Erythroblast (primary cell): ENCODE measurements at regions not wholly inside any gene's neighbourhood (a gene's known extent, or its start where the extent isn't known, plus 50 kb on each side); places are given as distances from the start of the nearest gene placed in this dataset.

Experiments used
- DNase-seq, 2 experiments: peaks; one replicate each; lab custom pipeline; 2025; lab: John Stamatoyannopoulos, UW
- GATA1 ChIP-seq: IDR thresholded peaks from 2 replicates; pipeline ENCODE4 v1.6.1; 2011; ENCODE audit warnings: low read depth, mild to moderate bottlenecking, control low read depth, low read length, moderate library complexity
- POLR2A ChIP-seq: IDR thresholded peaks from 2 replicates; pipeline ENCODE4 v1.6.1; 2011; ENCODE audit warnings: mild to moderate bottlenecking, low read length

DNA sequence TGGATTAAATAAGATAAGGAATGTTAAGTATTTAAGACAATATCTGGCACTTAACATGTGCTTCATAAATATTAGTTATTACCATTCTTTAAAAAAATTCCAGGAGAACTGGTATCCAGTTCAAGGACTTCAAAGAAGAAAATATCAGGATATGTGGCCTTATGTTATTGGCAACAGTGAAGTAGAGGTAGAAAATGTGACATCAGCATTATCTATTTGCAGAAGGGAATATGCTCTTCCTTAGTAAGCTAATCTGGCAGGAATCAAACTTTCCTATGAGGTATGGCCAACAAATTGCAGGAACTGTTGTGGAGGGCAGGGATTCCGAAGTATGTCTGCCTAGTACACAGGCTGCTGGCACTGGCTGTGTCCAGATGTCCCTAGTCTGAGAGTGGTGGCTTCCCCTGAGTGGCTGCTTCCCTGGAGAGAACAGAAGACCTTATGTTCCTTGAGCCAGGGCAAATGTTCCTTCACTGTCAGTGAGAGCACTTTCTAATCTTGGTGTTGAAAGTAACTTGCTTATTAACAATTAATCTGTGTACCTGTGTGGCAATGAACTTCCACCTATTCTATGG is 351.7 kb upstream of the THRB start:
- no peak for DNase-seq
- TF ChIP-seq GATA1 (no peak), POLR2A (no peak)

DNA sequence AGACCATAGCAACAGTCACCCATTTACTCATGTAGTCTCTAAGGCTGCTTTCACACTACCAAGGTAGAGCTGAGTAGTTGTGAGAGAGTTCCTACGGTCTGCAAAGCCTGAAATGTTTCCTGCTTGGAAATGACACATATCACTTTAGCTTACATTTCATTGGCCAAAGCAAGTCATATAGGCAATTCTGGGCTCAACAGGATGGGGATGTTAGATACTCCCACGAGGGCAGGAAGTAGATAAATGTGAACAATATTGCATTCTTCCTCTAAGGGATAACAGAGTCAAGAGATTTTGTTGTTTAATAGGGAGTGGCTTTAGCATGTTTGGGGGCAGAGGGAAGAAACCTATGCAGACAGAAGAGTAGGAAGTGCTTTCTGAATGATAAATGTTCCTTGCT is 355.6 kb upstream of the THRB start:
- TF ChIP-seq GATA1 (no peak), POLR2A (no peak)
- no peak for DNase-seq

GRCh38 chr3:24853685-24854490 is 359.2 kb upstream of the THRB start:
- no peak for DNase-seq
- TF ChIP-seq POLR2A, result no peak
- no peak for TF ChIP-seq GATA1

- no peak for TF ChIP-seq POLR2A
- no peak for TF ChIP-seq GATA1
- no peak for DNase-seq
Measured at GRCh38 chr3:24854748-24855147, 360.1 kb upstream of the THRB start.

DNA sequence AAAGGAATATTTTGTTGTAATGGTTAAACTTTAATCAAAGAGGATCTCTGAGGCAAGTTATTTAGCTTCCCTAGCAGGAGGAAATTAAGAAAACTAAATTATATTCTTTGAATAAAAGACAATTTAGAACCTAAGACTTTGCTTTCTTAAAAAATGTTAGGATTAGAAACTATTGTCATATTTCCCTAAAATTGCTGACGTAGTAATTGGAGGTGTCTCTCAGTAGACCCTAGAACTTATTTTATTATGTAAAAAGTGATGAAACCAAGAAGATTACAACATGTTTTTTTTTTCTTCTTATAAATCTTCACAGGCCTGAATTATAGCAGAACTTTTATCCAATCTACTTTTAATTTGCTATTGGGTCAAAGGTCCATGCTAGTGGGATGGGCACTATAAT is 363.3 kb upstream of the THRB start:
- no peak for DNase-seq
- TF ChIP-seq GATA1 (no peak), POLR2A (no peak)

DNA sequence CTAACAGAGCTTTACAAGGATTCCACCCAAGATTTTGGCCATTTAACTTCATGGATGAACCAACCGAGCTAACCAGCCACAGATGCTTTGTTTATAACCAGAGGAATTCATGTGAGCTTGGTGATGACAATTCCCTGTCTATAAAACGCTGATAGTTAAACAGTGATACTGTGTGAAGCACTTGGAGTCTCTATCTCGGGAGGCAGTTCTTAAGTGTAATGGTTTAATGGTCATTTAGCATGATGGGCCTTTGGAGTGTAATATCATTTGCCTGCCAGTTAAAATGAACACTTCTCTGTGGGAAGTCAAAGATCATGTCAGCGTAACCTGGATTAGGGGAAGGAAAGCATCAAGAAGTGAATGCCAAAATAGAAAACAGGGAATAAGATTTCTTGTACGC is 368.6 kb upstream of the THRB start:
- TF ChIP-seq GATA1, result no peak
- no peak for TF ChIP-seq POLR2A
- DNase-seq, result no peak

DNA sequence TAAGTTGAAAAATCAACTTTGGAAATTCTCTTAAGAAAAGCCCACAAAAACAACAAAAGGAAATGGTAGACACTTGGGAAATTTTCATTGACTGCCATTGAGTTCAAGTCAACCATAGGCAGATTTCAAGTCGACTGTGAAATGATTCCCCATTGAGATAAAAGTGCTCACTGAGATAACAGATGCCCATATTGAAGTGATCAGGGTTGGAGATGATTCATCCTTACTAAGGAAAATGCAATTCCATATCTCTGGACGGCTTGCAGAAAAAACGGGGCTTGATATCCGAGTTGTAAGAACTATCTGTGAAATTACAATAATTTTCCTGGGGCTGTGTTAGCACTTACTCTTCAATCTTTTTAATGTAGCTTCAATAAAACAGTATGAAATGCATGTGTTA is 373.1 kb upstream of the THRB start:
- no peak for DNase-seq
- TF ChIP-seq GATA1, result no peak
- no peak for TF ChIP-seq POLR2A

GRCh38 chr3:24881239-24881638 is 386.6 kb upstream of the THRB start:
- TF ChIP-seq POLR2A, result no peak
- TF ChIP-seq GATA1, result no peak
- no peak for DNase-seq

- no peak for DNase-seq
- no peak for TF ChIP-seq GATA1
- TF ChIP-seq POLR2A, result no peak
Measured at GRCh38 chr3:24886501-24886900, 391.9 kb upstream of the THRB start.

DNA sequence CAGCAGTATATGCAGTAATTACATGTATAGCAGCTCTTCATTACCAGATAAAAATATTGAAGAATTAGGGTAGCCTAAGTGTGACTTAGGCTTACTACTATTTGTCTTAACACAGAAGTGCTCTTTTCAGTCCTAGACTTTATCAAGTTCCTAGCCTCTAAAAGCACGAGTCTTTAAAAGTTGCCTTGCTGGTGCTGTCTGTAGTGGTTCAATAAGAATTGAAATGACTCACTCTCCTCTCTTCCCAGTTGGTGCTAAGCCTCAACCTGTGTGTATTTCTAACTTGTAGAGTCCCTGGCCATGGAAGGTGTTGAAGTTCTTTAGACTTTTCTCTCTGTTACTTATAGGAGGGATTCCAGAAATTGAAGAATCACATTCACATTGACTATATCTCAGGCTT is 395.4 kb upstream of the THRB start:
- TF ChIP-seq GATA1 (no peak), POLR2A (no peak)
- DNase-seq, result no peak

GRCh38 chr3:24899373-24899772 is 404.7 kb upstream of the THRB start:
- no peak for DNase-seq
- TF ChIP-seq GATA1 (no peak), POLR2A (no peak)

- no peak for DNase-seq
- TF ChIP-seq POLR2A (no peak), GATA1 (no peak)
Measured at GRCh38 chr3:24899901-24900603, 405.4 kb upstream of the THRB start.

DNA sequence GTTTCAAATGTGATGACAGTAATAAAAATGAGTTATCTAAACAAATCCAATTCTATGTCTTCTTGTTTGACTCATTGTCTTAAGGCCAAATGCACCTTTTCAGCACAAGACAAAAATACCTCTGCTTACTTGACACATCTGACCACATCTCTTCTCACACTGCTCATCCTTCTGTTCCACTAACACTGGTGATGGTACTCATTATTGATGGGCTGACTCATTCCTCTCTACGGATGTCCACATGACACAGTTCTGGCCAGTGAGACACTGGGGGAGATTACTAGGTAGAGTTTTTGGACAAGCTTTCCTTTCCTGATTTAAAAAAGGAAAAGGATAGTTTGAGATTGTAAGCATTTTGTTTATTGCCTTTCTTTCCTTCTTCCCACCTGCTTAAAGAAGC is 410.6 kb upstream of the THRB start:
- no peak for DNase-seq
- TF ChIP-seq POLR2A, result no peak
- no peak for TF ChIP-seq GATA1

DNA sequence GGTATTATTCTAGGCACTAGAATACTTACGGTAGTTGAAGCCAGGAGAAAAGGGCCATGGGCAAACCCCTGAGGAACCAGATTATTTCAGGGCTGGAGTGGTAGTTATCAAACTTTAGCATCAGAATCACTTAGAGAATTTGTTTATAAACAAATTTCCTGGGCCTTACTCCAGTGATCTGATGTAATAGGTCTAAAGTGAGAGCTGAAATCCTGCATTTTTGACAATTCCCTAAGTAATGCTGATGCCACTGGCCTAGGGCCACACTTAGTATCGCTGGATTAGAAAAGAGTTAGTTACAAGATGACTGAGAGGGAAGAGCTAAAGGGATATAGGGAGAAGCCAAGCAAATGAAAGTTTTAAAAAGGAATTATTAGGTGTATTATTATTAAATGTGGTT is 412.5 kb upstream of the THRB start:
- DNase-seq, result no peak
- TF ChIP-seq GATA1, result no peak
- no peak for TF ChIP-seq POLR2A
